ENCODE measurements at regions not wholly inside any gene's neighbourhood (a gene's known extent, or its start where the extent isn't known, plus 50 kb on each side); places are given as distances from the start of the nearest gene placed in this dataset.
A peak's percentile ranks its signal among the peaks of the same experiment; 100 is the strongest.

GRCh38 chr21:16584756-16585155 lies 855.0 kb downstream of the USP25 start:
- no peak for DNase-seq (ENCODE audit: low read depth)
- H3K4me3 ChIP-seq (replicated peaks; ENCODE audit: low read depth, low read length) = no peak overlapping the region
- no peak for TF ChIP-seq CTCF (IDR thresholded peaks at IDR 0.05; ENCODE audit: low read length, missing control alignments)

DNA sequence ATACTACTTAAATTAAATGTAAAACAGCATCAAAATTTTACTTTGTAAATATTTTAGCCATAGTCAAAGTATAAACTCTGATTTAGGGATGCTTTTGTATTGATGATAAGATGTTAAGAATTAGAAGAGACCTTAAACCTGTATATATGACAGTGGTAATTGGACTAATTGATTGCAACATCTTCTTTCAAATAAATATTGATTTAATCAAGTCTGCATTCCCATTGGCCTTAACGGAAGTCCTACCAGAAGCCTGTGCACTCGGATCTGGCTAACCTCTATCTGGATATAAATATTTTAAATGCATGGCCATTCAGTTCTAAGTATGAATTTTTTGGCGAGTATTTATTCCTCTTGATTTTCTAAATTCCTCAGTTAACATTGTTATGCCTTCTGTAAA lies 856.1 kb downstream of the USP25 start:
- DNase-seq (ENCODE audit: low read depth) = no peak
- TF ChIP-seq CTCF (IDR thresholded peaks at IDR 0.05; ENCODE audit: low read length, missing control alignments) = no peak
- H3K4me3 ChIP-seq (replicated peaks; ENCODE audit: low read depth, low read length) = no peak overlapping the region

GRCh38 chr21:16587141-16587581 lies 857.4 kb downstream of the USP25 start:
- no peak for TF ChIP-seq CTCF (IDR thresholded peaks at IDR 0.05; ENCODE audit: low read length, missing control alignments)
- peak overlapping the region; percentile 40 for H3K4me3 ChIP-seq (replicated peaks; ENCODE audit: low read depth, low read length)
- DNase-seq (ENCODE audit: low read depth) = peak; percentile 87

GRCh38 chr21:16587681-16588375 lies 858.0 kb downstream of the USP25 start:
- TF ChIP-seq CTCF (IDR thresholded peaks at IDR 0.05; ENCODE audit: low read length, missing control alignments) = no peak
- peak overlapping the region; percentile 57 for H3K4me3 ChIP-seq (replicated peaks; ENCODE audit: low read depth, low read length)
- peak; percentile 87 for DNase-seq (ENCODE audit: low read depth)

GRCh38 chr21:16588433-16588860 lies 858.7 kb downstream of the USP25 start:
- no peak for TF ChIP-seq CTCF (IDR thresholded peaks at IDR 0.05; ENCODE audit: low read length, missing control alignments)
- H3K4me3 ChIP-seq (replicated peaks; ENCODE audit: low read depth, low read length) = peak overlapping the region; percentile 57
- peak; percentile 81 for DNase-seq (ENCODE audit: low read depth)

- peak overlapping the region; percentile 57 for H3K4me3 ChIP-seq (replicated peaks; ENCODE audit: low read depth, low read length)
- no peak for DNase-seq (ENCODE audit: low read depth)
- TF ChIP-seq CTCF (IDR thresholded peaks at IDR 0.05; ENCODE audit: low read length, missing control alignments) = no peak
These were observed 859.5 kb downstream of the USP25 start for GRCh38 chr21:16589006-16589898.

Data from fibroblast of pulmonary artery (primary cell).